ENCODE measurements at regions not wholly inside any gene's neighbourhood (a gene's known extent, or its start where the extent isn't known, plus 50 kb on each side); places are given as distances from the start of the nearest gene placed in this dataset.

GRCh38 chr9:3576328-3576727 lies 50.5 kb upstream of the RFX3 start:
- RAD21 ChIA-PET (ENCODE audit: low non-redundant PET in 1 of 2, low total read pairs in 2 of 2, uncharacterized antibody in 2 of 2, unreplicated experiment in 2 of 2), result no interaction called here
- H4K20me1 ChIP-seq (ENCODE audit: insufficient read depth), result no peaks in the 10 kb centered on the region
- ATAC-seq (no peak), DNase-seq (ENCODE audit: low read depth, low spot score) (no peak)
- H2AFZ ChIP-seq (ENCODE audit: low read depth, low read length, poor library complexity, severe bottlenecking), result no peak overlapping the region
- intact Hi-C loops (cut with micrococcal nuclease), result no loop called here
- H3K4me1 ChIP-seq (ENCODE audit: control insufficient read depth in 1 of 2, insufficient read depth in 2 of 2, low read length in 2 of 2), result no peaks in the 10 kb centered on the region
- H3K79me2 ChIP-seq (ENCODE audit: insufficient read depth, low read length), result no peaks in the 10 kb centered on the region
- CTCF ChIA-PET, result no interaction called here
- H3K36me3 ChIP-seq (ENCODE audit: control insufficient read depth in 1 of 2, insufficient read depth in 2 of 2, low read length in 2 of 2), result no peaks in the 10 kb centered on the region
- no peak overlapping the region for H3K27ac ChIP-seq (ENCODE audit: low read depth, low read length)
- TF ChIP-seq EZH2phosphoT487 (IDR thresholded peaks at IDR 0.05; ENCODE audit: borderline replicate concordance) (no peak), EZH2 (IDR thresholded peaks at IDR 0.05) (no peak), YY1 (IDR thresholded peaks at IDR 0.05; ENCODE audit: extremely low read depth, insufficient replicate concordance, low read depth, low read length) (no peak), SIN3A (IDR thresholded peaks at IDR 0.05; ENCODE audit: low read depth) (no peak), CBX3 (IDR thresholded peaks at IDR 0.05; ENCODE audit: low read depth) (no peak), POLR2A (IDR thresholded peaks at IDR 0.05; ENCODE audit: borderline replicate concordance, extremely low read depth, insufficient read depth, insufficient read length) (no peak), CEBPB (IDR thresholded peaks at IDR 0.05; ENCODE audit: low read depth) (no peak), ELF1 (IDR thresholded peaks at IDR 0.05; ENCODE audit: borderline replicate concordance, low read depth) (no peak), ZNF274 (IDR thresholded peaks at IDR 0.05; ENCODE audit: low read depth, low read length) (no peak), JUND (IDR thresholded peaks at IDR 0.05) (no peak), RAD21 (IDR thresholded peaks at IDR 0.05; ENCODE audit: low read depth) (no peak), TCF7L2 (IDR thresholded peaks at IDR 0.05; ENCODE audit: borderline replicate concordance, extremely low read depth, insufficient read depth, insufficient read length) (no peak), EGR1 (IDR thresholded peaks at IDR 0.05; ENCODE audit: low read depth) (no peak), MAX (IDR thresholded peaks at IDR 0.05) (no peak), SRF (IDR thresholded peaks at IDR 0.05; ENCODE audit: low read depth) (no peak), POLR2AphosphoS5 (IDR thresholded peaks at IDR 0.05; ENCODE audit: low read depth, low read length) (no peak)
- TF ChIP-seq, protein P1, sequence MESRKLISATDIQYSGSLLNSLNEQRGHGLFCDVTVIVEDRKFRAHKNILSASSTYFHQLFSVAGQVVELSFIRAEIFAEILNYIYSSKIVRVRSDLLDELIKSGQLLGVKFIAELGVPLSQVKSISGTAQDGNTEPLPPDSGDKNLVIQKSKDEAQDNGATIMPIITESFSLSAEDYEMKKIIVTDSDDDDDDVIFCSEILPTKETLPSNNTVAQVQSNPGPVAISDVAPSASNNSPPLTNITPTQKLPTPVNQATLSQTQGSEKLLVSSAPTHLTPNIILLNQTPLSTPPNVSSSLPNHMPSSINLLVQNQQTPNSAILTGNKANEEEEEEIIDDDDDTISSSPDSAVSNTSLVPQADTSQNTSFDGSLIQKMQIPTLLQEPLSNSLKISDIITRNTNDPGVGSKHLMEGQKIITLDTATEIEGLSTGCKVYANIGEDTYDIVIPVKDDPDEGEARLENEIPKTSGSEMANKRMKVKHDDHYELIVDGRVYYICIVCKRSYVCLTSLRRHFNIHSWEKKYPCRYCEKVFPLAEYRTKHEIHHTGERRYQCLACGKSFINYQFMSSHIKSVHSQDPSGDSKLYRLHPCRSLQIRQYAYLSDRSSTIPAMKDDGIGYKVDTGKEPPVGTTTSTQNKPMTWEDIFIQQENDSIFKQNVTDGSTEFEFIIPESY (IDR thresholded peaks at IDR 0.05; ENCODE audit: extremely low read depth, insufficient replicate concordance, low read length), result no peak
- TF ChIP-seq, protein P2, sequence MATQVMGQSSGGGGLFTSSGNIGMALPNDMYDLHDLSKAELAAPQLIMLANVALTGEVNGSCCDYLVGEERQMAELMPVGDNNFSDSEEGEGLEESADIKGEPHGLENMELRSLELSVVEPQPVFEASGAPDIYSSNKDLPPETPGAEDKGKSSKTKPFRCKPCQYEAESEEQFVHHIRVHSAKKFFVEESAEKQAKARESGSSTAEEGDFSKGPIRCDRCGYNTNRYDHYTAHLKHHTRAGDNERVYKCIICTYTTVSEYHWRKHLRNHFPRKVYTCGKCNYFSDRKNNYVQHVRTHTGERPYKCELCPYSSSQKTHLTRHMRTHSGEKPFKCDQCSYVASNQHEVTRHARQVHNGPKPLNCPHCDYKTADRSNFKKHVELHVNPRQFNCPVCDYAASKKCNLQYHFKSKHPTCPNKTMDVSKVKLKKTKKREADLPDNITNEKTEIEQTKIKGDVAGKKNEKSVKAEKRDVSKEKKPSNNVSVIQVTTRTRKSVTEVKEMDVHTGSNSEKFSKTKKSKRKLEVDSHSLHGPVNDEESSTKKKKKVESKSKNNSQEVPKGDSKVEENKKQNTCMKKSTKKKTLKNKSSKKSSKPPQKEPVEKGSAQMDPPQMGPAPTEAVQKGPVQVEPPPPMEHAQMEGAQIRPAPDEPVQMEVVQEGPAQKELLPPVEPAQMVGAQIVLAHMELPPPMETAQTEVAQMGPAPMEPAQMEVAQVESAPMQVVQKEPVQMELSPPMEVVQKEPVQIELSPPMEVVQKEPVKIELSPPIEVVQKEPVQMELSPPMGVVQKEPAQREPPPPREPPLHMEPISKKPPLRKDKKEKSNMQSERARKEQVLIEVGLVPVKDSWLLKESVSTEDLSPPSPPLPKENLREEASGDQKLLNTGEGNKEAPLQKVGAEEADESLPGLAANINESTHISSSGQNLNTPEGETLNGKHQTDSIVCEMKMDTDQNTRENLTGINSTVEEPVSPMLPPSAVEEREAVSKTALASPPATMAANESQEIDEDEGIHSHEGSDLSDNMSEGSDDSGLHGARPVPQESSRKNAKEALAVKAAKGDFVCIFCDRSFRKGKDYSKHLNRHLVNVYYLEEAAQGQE (IDR thresholded peaks at IDR 0.05; ENCODE audit: low read depth), result no peak
- H3K4me3 ChIP-seq (replicated peaks in 1 of 2; ENCODE audit: low read depth in 1 of 2, low read length in 2 of 2), result no peak overlapping the region
- H3K27me3 ChIP-seq (ENCODE audit: insufficient read depth, low read length), result no peaks in the 10 kb centered on the region
- no peaks in the 10 kb centered on the region for H3K9me3 ChIP-seq (ENCODE audit: control insufficient read depth in 1 of 2, insufficient read depth in 1 of 2, low read depth in 1 of 2, low read length in 2 of 2)
- H3K9ac ChIP-seq (ENCODE audit: low read length), result no peak overlapping the region
- no peaks in the 10 kb centered on the region for H3K9me2 ChIP-seq (ENCODE audit: insufficient read depth)
- POLR2A ChIA-PET, result no interaction called here
- BruUV-seq (replicated peaks), result no TSS peak
- no peak overlapping the region for H3K4me2 ChIP-seq (ENCODE audit: low read length)
